Transverse colon (tissue), 4 donors: ENCODE measurements at regions not wholly inside any gene's neighbourhood (a gene's known extent, or its start where the extent isn't known, plus 50 kb on each side); places are given as distances from the start of the nearest gene placed in this dataset.

Source experiments
- CTCF ChIP-seq, 5 experiments: fragments of 200-600 bp in 3 of 5; fragments of 450-650 bp in 2 of 5; sonication (generic) in 3 of 5; IDR thresholded peaks; 1 replicate in 2 of 5; 2 replicates in 3 of 5; pipeline ENCODE4 v1.5.1; 2016 to 2017; ENCODE audit warnings: antibody characterized with exemption in 5 of 5, inconsistent platforms in 3 of 5, mild to moderate bottlenecking in 2 of 5, moderate library complexity in 1 of 5
- POLR2A ChIP-seq: fragments of 450-650 bp; IDR thresholded peaks from one replicate; pipeline ENCODE4 v1.6.1; 2016; ENCODE audit warnings: antibody characterized with exemption, mild to moderate bottlenecking, moderate library complexity
- POLR2AphosphoS5 ChIP-seq, 3 donors: sonication (generic); formaldehyde crosslinking; IDR thresholded peaks; one replicate each; pipeline ENCODE4 v1.6.1; 2016; ENCODE audit warnings: antibody characterized with exemption in 3 of 3

GRCh38 chr6:119938752-119939151 lies 589.2 kb upstream of the MAN1A1 start:
- TF ChIP-seq CTCF (IDR thresholded peaks at IDR 0.05) (no peak), POLR2A (no peak), POLR2AphosphoS5 (IDR thresholded peaks at IDR 0.05) (no peak)
